PC-9 (cell line): ENCODE measurements at regions not wholly inside any gene's neighbourhood (a gene's known extent, or its start where the extent isn't known, plus 50 kb on each side); places are given as distances from the start of the nearest gene placed in this dataset.

Experiments used
- BruUV-seq: library from RNA; stranded (reverse); fragments of 400-500 nt; replicated peaks from 2 replicates; lab custom pipeline; 2021; lab: Mats Ljungman, UMichigan
- CTCF ChIA-PET: fragments of 300-600 bp; sonication (Branson Sonifier 250); formaldehyde crosslinking; loops from one replicate; lab custom pipeline; 2022; ENCODE audit warnings: antibody characterized with exemption; lab: Charles Lee
- POLR2A ChIA-PET: fragments of 300-600 bp; sonication (Branson Sonifier 250); formaldehyde crosslinking; loops from one replicate; lab custom pipeline; 2022; ENCODE audit warnings: antibody characterized with exemption; ENCODE audit not compliant: unreplicated experiment; lab: Charles Lee
- DNase-seq, 2 experiments: peaks; one replicate each; pipeline versions ENCODE4 v3.0.0 to v3.0.0-alpha.2; 2015 to 2022; ENCODE audit warnings: mixed read lengths in 1 of 2
- H2AFZ ChIP-seq: fragments of 200-600 bp; sonication (generic); 2 replicates; pipeline ENCODE4 v1.8.1; 2017; ENCODE audit warnings: antibody characterized with exemption
- H3F3A ChIP-seq: fragments of 200-600 bp; sonication (generic); 2 replicates; pipeline ENCODE4 v1.8.1; 2017; ENCODE audit warnings: antibody characterized with exemption, mild to moderate bottlenecking, low read depth; ENCODE audit not compliant: insufficient read depth
- H3K27ac ChIP-seq: fragments of 200-600 bp; sonication (generic); 2 replicates; pipeline ENCODE4 v1.6.1; 2016; ENCODE audit warnings: mixed run types
- H3K27me3 ChIP-seq: fragments of 200-600 bp; sonication (generic); 2 replicates; pipeline ENCODE4 v1.6.1; 2016; ENCODE audit warnings: low read depth, mixed run types; ENCODE audit not compliant: insufficient read depth
- H3K36me3 ChIP-seq: fragments of 200-600 bp; sonication (generic); 2 replicates; pipeline ENCODE4 v1.6.1; 2016; ENCODE audit warnings: low read depth, mixed run types
- H3K4me1 ChIP-seq: fragments of 200-600 bp; sonication (generic); replicated peaks from 2 replicates; pipeline ENCODE4 v1.6.1; 2016; ENCODE audit warnings: mixed run types; ENCODE audit not compliant: insufficient read depth
- H3K4me2 ChIP-seq: fragments of 200-600 bp; sonication (generic); 2 replicates; pipeline ENCODE4 v1.6.1; 2017; ENCODE audit warnings: mixed run types
- H3K4me3 ChIP-seq: fragments of 200-600 bp; sonication (generic); 2 replicates; pipeline ENCODE4 v1.6.1; 2016; ENCODE audit warnings: mixed run types
- H3K79me2 ChIP-seq: fragments of 200-600 bp; sonication (generic); 2 replicates; pipeline ENCODE4 v1.6.1; 2017; ENCODE audit warnings: low read depth, mixed run types
- H3K9me2 ChIP-seq: fragments of 200-600 bp; sonication (generic); 2 replicates; pipeline ENCODE4 v1.8.1; 2017; ENCODE audit warnings: mild to moderate bottlenecking; ENCODE audit not compliant: insufficient read depth
- H3K9me3 ChIP-seq: fragments of 200-600 bp; sonication (generic); 2 replicates; pipeline ENCODE4 v1.8.1; 2016; ENCODE audit warnings: low read depth; ENCODE audit not compliant: insufficient read depth
- H4K20me1 ChIP-seq: fragments of 200-600 bp; sonication (generic); 2 replicates; pipeline ENCODE4 v1.8.1; 2017; ENCODE audit not compliant: insufficient read depth
- EZH2 ChIP-seq: fragments of 200-600 bp; sonication (generic); IDR thresholded peaks from 2 replicates; pipeline ENCODE4 v1.8.0; 2017; ENCODE audit warnings: antibody characterized with exemption, low read depth
- intact Hi-C: fragments of 100-400 bp; cut with micrococcal nuclease; formaldehyde crosslinking; loops from one replicate; pipeline ENCODE4 v1.10.0; 2022; ENCODE audit not compliant: unreplicated experiment
- TF ChIP-seq, protein P1 (sequence below): fragments of 200-600 bp; sonication (generic); conservative IDR thresholded peaks from 2 replicates; pipeline ENCODE4 v1.6.1; 2017; ENCODE audit warnings: mixed run types, antibody characterized with exemption, mild to moderate bottlenecking, moderate library complexity

DNA sequence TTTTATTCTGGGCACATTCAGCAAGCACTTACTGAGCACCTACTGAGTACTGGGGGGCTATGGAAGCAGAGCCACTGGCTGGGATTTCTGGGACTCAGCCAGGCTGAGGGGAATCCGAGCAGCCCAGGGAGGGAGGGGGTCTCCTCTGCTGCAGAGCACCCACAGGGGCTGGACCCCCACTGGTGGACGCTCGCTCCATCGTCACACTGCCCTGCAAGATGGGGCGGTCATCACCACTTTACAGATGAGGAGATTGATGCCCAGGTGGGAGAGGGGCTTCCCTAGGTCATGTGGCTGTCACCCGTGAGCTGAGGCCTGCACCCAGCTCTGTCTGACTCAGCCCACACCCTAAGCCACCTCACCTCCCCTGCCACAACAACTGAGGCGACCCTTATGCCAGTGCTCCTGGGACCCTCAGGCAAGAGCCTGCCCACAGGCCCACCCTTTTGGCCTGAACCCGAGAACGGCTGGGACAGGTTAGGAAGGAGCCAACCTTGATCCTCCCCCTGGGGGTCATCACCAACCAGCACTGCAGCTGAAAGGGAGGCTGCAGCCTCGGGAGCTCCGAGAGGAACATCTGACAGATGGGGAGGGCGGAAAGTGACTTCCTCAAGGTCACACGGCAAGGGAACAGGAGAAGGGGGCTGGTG, 74.4 kb downstream of the SERPINA3 start:
- H3K4me3 ChIP-seq: no peak overlapping the region
- DNase-seq: no peak
- H3K4me1 ChIP-seq: no peaks in the 10 kb centered on the region
- H3F3A ChIP-seq: no peaks in the 10 kb centered on the region
- H2AFZ ChIP-seq: no peak overlapping the region
- no peaks in the 10 kb centered on the region for H3K9me2 ChIP-seq
- no peaks in the 10 kb centered on the region for H3K79me2 ChIP-seq
- no peaks in the 10 kb centered on the region for H4K20me1 ChIP-seq
- ChIA-PET POLR2A (no interaction called here), CTCF (no interaction called here)
- peaks cover 30% of the 10 kb centered on the region for H3K27me3 ChIP-seq
- TF ChIP-seq, protein P1, sequence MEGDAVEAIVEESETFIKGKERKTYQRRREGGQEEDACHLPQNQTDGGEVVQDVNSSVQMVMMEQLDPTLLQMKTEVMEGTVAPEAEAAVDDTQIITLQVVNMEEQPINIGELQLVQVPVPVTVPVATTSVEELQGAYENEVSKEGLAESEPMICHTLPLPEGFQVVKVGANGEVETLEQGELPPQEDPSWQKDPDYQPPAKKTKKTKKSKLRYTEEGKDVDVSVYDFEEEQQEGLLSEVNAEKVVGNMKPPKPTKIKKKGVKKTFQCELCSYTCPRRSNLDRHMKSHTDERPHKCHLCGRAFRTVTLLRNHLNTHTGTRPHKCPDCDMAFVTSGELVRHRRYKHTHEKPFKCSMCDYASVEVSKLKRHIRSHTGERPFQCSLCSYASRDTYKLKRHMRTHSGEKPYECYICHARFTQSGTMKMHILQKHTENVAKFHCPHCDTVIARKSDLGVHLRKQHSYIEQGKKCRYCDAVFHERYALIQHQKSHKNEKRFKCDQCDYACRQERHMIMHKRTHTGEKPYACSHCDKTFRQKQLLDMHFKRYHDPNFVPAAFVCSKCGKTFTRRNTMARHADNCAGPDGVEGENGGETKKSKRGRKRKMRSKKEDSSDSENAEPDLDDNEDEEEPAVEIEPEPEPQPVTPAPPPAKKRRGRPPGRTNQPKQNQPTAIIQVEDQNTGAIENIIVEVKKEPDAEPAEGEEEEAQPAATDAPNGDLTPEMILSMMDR: no peak
- TF ChIP-seq EZH2: no peak
- no peaks in the 10 kb centered on the region for H3K36me3 ChIP-seq
- BruUV-seq: no TSS peak
- no peaks in the 10 kb centered on the region for H3K9me3 ChIP-seq
- no peak overlapping the region for H3K4me2 ChIP-seq
- no peak overlapping the region for H3K27ac ChIP-seq
- intact Hi-C loops: no loop called here

DNA sequence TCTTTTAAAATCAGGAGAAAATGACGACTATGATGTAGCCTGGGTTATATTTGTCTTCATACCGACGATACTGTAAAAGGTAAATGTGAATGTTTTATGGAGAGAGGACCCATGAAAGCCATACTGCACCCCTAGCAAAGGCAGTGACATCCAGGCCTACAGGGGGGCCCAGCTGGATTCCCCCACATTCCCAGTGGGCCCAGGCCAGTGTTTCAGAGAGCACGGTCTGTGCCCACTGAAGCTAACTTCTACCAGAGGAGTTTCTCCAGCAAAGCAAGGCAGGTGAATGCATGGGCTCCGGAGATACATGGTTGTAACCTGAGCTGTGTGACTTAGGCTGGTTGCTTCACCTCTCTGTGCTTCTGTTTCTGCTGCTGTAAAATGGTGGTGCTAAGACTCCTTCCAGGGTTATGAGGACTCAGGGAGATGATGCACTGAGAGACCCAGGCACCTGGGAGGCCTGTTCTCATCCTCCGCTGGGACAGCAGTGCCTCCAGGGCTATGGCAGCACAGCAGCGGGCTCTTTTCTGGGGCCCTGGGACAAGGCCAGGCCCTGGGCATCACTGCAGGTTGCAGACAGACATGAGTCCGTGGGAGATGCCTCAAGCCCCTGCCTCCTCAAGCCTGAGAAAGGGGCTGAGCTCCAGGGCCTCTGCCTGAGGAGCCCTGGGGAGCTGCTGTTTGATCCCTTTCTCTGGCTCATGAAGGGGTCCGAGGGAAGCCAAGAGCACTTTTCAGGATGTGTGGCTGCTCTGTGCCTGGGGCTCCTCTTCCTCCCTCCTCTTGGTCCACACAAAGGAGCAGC, 73.7 kb downstream of the SERPINA3 start:
- no TSS peak for BruUV-seq
- POLR2A ChIA-PET: no interaction called here
- Histone ChIP-seq H3K79me2 (no peaks in the 10 kb centered on the region), H3K9me3 (no peaks in the 10 kb centered on the region), H3K9me2 (no peaks in the 10 kb centered on the region), H3K27ac (no peak overlapping the region), H3K4me1 (no peaks in the 10 kb centered on the region), H3F3A (no peaks in the 10 kb centered on the region), H3K27me3 (peaks cover 31% of the 10 kb centered on the region), H2AFZ (no peak overlapping the region), H3K36me3 (no peaks in the 10 kb centered on the region), H3K4me3 (no peak overlapping the region), H4K20me1 (no peaks in the 10 kb centered on the region), H3K4me2 (no peak overlapping the region)
- DNase-seq: no peak
- intact Hi-C loops: no loop called here
- CTCF ChIA-PET: no interaction called here
- TF ChIP-seq EZH2: no peak
- TF ChIP-seq, protein P1: no peak

DNA sequence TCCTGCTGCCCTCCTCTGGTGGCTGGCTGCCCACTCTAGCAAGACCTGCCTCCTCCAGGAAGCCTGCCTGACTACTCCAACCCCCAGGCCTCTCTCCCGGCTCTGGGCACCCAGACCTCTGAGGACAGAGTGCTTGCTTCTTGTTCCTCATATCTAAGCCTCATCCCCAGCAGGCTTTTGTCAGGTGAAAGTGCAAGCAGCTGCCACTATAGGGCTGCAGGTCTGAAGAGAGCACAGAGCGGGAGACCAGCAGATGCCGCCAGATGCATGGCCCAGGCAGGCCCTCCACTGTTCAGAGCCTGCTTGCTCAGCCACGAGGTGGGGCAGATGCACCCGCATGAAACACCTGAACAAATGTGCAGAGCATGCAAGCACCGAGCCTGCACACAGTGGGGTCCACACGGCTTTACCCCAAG, 73.0 kb downstream of the SERPINA3 start:
- Histone ChIP-seq H2AFZ (no peak overlapping the region), H4K20me1 (no peaks in the 10 kb centered on the region), H3K4me2 (no peak overlapping the region), H3K4me3 (no peak overlapping the region), H3K79me2 (no peaks in the 10 kb centered on the region), H3K27ac (no peak overlapping the region), H3K9me3 (no peaks in the 10 kb centered on the region), H3K36me3 (no peaks in the 10 kb centered on the region), H3K4me1 (no peaks in the 10 kb centered on the region), H3K9me2 (no peaks in the 10 kb centered on the region), H3K27me3 (peaks cover 27% of the 10 kb centered on the region), H3F3A (no peaks in the 10 kb centered on the region)
- intact Hi-C loops: no loop called here
- ChIA-PET CTCF (no interaction called here), POLR2A (no interaction called here)
- TF ChIP-seq EZH2: no peak
- TF ChIP-seq, protein P1: no peak
- BruUV-seq: no TSS peak
- DNase-seq: no peak
